ENCODE measurements at regions not wholly inside any gene's neighbourhood (a gene's known extent, or its start where the extent isn't known, plus 50 kb on each side); places are given as distances from the start of the nearest gene placed in this dataset.
"Not testable (repeated sequence)": the region's sequence is repeated elsewhere in the genome, so short reads cannot be mapped to it uniquely, and the experiment has no call there.

DNA sequence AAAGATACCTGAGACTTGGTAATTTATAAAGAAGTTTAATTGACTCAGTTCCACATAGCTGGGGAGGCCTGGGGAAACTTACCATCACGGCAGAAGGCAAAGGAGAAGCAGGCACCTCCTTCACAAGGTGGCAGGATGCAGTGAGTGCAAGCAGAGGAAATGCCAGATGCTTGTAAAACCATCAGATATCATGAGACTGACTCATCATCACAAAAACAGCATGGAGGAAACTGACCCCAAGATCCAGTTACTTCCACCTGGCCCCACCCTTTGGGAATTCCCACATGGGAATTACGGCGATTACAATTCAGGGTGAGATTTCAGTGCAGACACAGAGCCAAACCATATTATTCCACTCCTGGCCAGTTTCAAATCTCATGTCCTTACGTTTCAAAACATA lies 514.7 kb upstream of the SPANXN1 start:
- no peak overlapping the region for H3K4me3 ChIP-seq
- no peaks in the 10 kb centered on the region for H3K27me3 ChIP-seq
- no peak for DNase-seq
- intact Hi-C loops (cut with DNase I; ENCODE audit: low total_unique reads), result no loop called here
- no peaks in the 10 kb centered on the region for H3K4me1 ChIP-seq
- H3K9me3 ChIP-seq, result no peaks in the 10 kb centered on the region
- TF ChIP-seq, protein P1, sequence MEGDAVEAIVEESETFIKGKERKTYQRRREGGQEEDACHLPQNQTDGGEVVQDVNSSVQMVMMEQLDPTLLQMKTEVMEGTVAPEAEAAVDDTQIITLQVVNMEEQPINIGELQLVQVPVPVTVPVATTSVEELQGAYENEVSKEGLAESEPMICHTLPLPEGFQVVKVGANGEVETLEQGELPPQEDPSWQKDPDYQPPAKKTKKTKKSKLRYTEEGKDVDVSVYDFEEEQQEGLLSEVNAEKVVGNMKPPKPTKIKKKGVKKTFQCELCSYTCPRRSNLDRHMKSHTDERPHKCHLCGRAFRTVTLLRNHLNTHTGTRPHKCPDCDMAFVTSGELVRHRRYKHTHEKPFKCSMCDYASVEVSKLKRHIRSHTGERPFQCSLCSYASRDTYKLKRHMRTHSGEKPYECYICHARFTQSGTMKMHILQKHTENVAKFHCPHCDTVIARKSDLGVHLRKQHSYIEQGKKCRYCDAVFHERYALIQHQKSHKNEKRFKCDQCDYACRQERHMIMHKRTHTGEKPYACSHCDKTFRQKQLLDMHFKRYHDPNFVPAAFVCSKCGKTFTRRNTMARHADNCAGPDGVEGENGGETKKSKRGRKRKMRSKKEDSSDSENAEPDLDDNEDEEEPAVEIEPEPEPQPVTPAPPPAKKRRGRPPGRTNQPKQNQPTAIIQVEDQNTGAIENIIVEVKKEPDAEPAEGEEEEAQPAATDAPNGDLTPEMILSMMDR (IDR thresholded peaks at IDR 0.05), result no peak
- TF ChIP-seq POLR2A (IDR thresholded peaks at IDR 0.05), result no peak
- no peak overlapping the region for H3K27ac ChIP-seq
- WGBS, 2 donors, result 63 to 75% methylated on average over 4 of the region's 4 CpGs
- H3K36me3 ChIP-seq (ENCODE audit: low read depth, missing control alignments), result no peaks in the 10 kb centered on the region

DNA sequence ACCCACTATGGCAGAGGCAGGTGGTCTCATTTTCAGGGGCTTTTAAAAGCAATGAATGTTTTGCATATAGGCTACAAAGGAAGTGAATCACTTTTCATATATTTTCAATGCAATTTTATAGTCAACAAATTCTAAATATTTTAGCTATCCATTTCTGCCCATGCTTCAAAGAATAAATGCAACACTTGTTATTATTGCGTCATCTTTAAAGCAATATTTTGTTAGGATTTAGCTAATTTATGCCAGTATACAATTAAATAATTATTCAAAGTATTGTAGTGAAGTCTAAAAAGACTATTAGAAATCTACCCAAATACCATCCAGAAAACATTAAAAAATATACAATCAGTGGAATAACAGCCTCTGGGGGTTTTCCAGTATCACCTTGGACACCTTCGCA lies 509.1 kb upstream of the SPANXN1 start:
- no peak for DNase-seq
- intact Hi-C loops (cut with DNase I; ENCODE audit: low total_unique reads), result no loop called here
- Histone ChIP-seq H3K27me3 (no peaks in the 10 kb centered on the region), H3K4me3 (no peak overlapping the region), H3K36me3 (ENCODE audit: low read depth, missing control alignments) (no peaks in the 10 kb centered on the region), H3K27ac (no peak overlapping the region), H3K9me3 (no peaks in the 10 kb centered on the region), H3K4me1 (no peaks in the 10 kb centered on the region)
- TF ChIP-seq, protein P1 (IDR thresholded peaks at IDR 0.05), result no peak
- TF ChIP-seq POLR2A (IDR thresholded peaks at IDR 0.05), result no peak
- WGBS, 2 donors, result 95 to 97% methylated on average over 2 of the region's 2 CpGs

DNA sequence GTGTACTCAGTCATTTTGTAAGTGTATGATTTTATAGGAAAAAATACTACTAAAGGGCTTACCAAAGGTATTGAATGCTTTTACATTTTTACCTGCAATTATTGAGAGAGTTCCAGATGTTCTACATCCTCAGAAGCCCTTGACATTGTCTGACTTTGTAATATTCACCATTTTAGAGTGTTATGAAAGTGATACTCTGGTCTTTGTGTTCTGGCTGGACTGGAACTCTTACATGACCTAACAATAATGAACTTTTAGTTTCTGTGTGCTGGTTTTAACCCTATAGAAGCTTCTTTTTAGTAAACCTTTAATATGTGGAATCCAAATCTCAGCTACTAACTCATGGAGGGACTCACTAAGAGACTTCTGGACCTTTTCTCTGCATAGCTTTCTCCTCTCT lies 478.8 kb upstream of the SPANXN1 start:
- DNase-seq, result no peak
- intact Hi-C loops (cut with DNase I; ENCODE audit: low total_unique reads), result no loop called here
- Histone ChIP-seq H3K27me3 (no peaks in the 10 kb centered on the region), H3K4me1 (no peaks in the 10 kb centered on the region), H3K4me3 (no peak overlapping the region), H3K36me3 (ENCODE audit: low read depth, missing control alignments) (no peaks in the 10 kb centered on the region), H3K9me3 (no peaks in the 10 kb centered on the region), H3K27ac (no peak overlapping the region)
- TF ChIP-seq, protein P1 (IDR thresholded peaks at IDR 0.05), result no peak
- TF ChIP-seq POLR2A (IDR thresholded peaks at IDR 0.05), result no peak

DNA sequence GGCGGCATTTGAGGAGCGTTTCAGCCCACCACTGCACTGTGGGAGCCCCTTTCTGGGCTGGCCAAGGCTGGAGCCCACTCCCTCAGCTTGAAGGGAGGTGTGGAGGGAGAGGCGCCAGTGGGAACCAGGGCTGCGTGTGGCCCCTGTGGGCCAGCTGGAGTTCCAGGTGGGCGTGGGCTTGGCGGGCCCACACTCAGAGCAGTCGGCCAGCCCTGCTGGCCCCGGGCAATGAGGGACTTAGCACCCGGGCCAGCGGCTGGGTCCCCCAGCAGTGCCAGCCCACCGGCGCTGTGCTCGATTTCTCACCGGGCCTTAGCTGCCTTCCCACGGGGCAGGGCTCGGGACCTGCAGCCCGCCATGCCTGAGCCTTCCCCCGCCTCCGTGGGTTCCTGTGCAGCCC lies 463.8 kb upstream of the SPANXN1 start:
- H3K27ac ChIP-seq; intact Hi-C loops (cut with DNase I; ENCODE audit: low total_unique reads); H3K27me3 ChIP-seq; DNase-seq; H3K36me3 ChIP-seq (ENCODE audit: low read depth, missing control alignments); H3K4me3 ChIP-seq; H3K9me3 ChIP-seq; H3K4me1 ChIP-seq: not testable (repeated sequence)
- WGBS, 2 donors, result 60 to 92% methylated on average over 2 to 10 of the region's 19 CpGs

DNA sequence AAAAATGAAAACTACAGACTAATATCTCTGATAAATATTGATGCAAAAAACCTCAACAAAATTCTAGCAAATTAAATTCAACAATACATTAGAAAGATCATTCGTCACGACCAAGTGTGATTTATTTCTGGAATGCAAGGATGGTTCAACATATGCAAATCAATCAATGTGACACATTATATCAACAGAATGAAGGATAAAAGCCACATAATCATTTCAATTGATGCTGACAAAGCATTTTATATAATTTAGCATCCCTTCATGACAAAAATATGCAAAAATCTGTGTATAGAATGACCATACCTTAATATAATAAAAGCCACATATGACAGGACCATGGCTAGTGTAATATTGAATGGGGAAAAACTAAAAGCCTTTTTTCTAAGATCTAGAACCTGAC lies 457.2 kb upstream of the SPANXN1 start:
- no peaks in the 10 kb centered on the region for H3K4me1 ChIP-seq
- H3K9me3 ChIP-seq, result no peaks in the 10 kb centered on the region
- no peaks in the 10 kb centered on the region for H3K36me3 ChIP-seq (ENCODE audit: low read depth, missing control alignments)
- no peaks in the 10 kb centered on the region for H3K27me3 ChIP-seq
- TF ChIP-seq, protein P1 (IDR thresholded peaks at IDR 0.05), result no peak
- no peak for TF ChIP-seq POLR2A (IDR thresholded peaks at IDR 0.05)
- no peak for DNase-seq
- intact Hi-C loops (cut with DNase I; ENCODE audit: low total_unique reads), result no loop called here
- H3K27ac ChIP-seq, result no peak overlapping the region
- 88% methylated on average over 2 of the region's 2 CpGs for WGBS, 2 donors
- no peak overlapping the region for H3K4me3 ChIP-seq
